SK-N-MC (cell line): ENCODE measurements at regions not wholly inside any gene's neighbourhood (a gene's known extent, or its start where the extent isn't known, plus 50 kb on each side); places are given as distances from the start of the nearest gene placed in this dataset.

Experiments
- EZH2 ChIP-seq: fragments of 200-600 bp; sonication (generic); IDR thresholded peaks from one replicate; pipeline ENCODE4 v1.6.1; 2017; ENCODE audit warnings: antibody characterized with exemption
- FOXP2 ChIP-seq: optimal IDR thresholded peaks from 2 replicates; pipeline ENCODE3; 2011; ENCODE audit warnings: mild to moderate bottlenecking, moderate library complexity; ENCODE audit not compliant: insufficient read depth; ENCODE audit errors: extremely low read length, control extremely low read depth
- POLR2AphosphoS5 ChIP-seq: IDR thresholded peaks from 2 replicates; pipeline ENCODE4 v1.6.1; 2012; ENCODE audit warnings: mild to moderate bottlenecking, low read depth, low read length, borderline replicate concordance

DNA sequence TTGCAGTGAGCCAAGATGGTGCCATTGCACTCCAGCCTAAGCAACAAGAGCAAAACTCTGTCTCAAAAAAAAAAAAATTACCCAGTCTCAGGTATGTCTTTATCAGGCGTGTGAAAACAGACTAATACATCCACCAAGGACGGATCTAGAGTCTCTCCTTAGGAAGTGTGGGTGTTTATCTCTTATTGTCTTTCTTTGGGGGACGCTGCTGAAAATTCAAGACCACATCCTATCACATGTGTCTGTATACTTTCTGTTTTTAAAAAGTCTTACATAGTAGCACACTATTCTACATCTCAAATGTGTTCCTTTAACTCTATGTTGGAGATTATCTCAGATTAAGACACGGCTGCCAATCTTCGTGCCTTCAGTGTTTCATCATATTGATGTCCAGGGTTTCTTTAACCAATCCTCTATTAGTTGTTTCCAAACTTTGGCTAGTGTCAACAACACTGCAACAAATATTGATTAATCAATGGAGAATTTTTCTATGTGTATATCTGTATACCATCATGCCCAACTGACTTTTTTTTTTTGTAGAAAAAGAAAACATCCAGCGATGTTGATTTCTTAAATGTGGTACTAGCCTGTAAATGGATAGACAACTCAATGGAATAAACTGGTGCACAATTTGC lies 92.3 kb upstream of the KDM7A start:
- TF ChIP-seq POLR2AphosphoS5 = no peak
- TF ChIP-seq EZH2 = no peak
- TF ChIP-seq FOXP2 = no peak
